CD14-positive monocyte (primary cell): ENCODE measurements at regions not wholly inside any gene's neighbourhood (a gene's known extent, or its start where the extent isn't known, plus 50 kb on each side); places are given as distances from the start of the nearest gene placed in this dataset.

Experiments used
- DNase-seq, 3 donors: peaks; one replicate each; pipeline ENCODE4 v3.0.0-alpha.2; 2011 to 2022
- H2AFZ ChIP-seq: 2 replicates; pipeline ENCODE4 v1.6.0; 2012; ENCODE audit warnings: mild to moderate bottlenecking, low read depth, low read length, inconsistent platforms; ENCODE audit not compliant: insufficient read depth, poor library complexity, severe bottlenecking
- H3K27ac ChIP-seq, 2 donors: 1 replicate in 1 of 2; 2 replicates in 1 of 2; pipeline ENCODE4 v1.5.1; 2012 to 2013; ENCODE audit warnings: low read length in 2 of 2, control low read depth in 1 of 2, inconsistent platforms in 1 of 2, low read depth in 1 of 2, mild to moderate bottlenecking in 1 of 2
- H3K27me3 ChIP-seq, 2 donors: one replicate each; pipeline versions ENCODE4 v1.6.0 to v1.6.1; 2011 to 2013; ENCODE audit warnings: low read length in 2 of 2; ENCODE audit not compliant: control insufficient read depth in 2 of 2, insufficient read depth in 2 of 2
- H3K36me3 ChIP-seq, 2 donors: replicated peaks in 1 of 2; 1 replicate in 1 of 2; 2 replicates in 1 of 2; pipeline versions ENCODE4 v1.5.1 to v1.6.1; 2012 to 2013; ENCODE audit warnings: low read length in 2 of 2, control low read depth in 1 of 2, inconsistent platforms in 1 of 2, mild to moderate bottlenecking in 1 of 2; ENCODE audit not compliant: insufficient read depth in 2 of 2, control insufficient read depth in 1 of 2
- H3K4me1 ChIP-seq, 2 donors: 1 replicate in 1 of 2; 2 replicates in 1 of 2; pipeline versions ENCODE4 v1.5.1 to v1.6.1; 2012 to 2013; ENCODE audit warnings: low read length in 2 of 2, control low read depth in 1 of 2, inconsistent platforms in 1 of 2, mild to moderate bottlenecking in 1 of 2, moderate library complexity in 1 of 2; ENCODE audit not compliant: insufficient read depth in 2 of 2, control insufficient read depth in 1 of 2
- H3K4me2 ChIP-seq: replicated peaks from 2 replicates; pipeline ENCODE3; 2012; ENCODE audit warnings: low read length, moderate library complexity, mild to moderate bottlenecking; ENCODE audit not compliant: poor library complexity, severe bottlenecking; ENCODE audit errors: extremely low read depth
- H3K4me3 ChIP-seq, 3 experiments: fragments of 200-600 bp in 1 of 3; sonication (generic) in 1 of 3; replicated peaks in 1 of 3; 1 replicate in 2 of 3; 2 replicates in 1 of 3; pipeline ENCODE4 v1.5.1; 2011 to 2013; ENCODE audit warnings: low read length in 3 of 3, mild to moderate bottlenecking in 3 of 3, control low read depth in 2 of 3, low read depth in 2 of 3, inconsistent platforms in 1 of 3, moderate library complexity in 1 of 3
- H3K79me2 ChIP-seq: 2 replicates; pipeline ENCODE4 v1.6.0; 2012; ENCODE audit warnings: mild to moderate bottlenecking, control low read depth, inconsistent platforms, low read length, moderate library complexity; ENCODE audit not compliant: insufficient read depth
- H3K9ac ChIP-seq: 2 replicates; pipeline ENCODE4 v1.6.0; 2017; ENCODE audit warnings: low read length, mild to moderate bottlenecking; ENCODE audit not compliant: insufficient read depth, poor library complexity, severe bottlenecking
- H3K9me3 ChIP-seq, 2 donors: replicated peaks in 1 of 2; 1 replicate in 1 of 2; 2 replicates in 1 of 2; pipeline versions ENCODE4 v1.5.1 to v1.6.1; 2012 to 2013; ENCODE audit warnings: low read length in 2 of 2, control low read depth in 1 of 2; ENCODE audit not compliant: control insufficient read depth in 1 of 2, insufficient read depth in 1 of 2
- H4K20me1 ChIP-seq: 2 replicates; pipeline ENCODE4 v1.6.0; 2012; ENCODE audit warnings: mild to moderate bottlenecking, low read length, control low read depth, moderate library complexity; ENCODE audit not compliant: insufficient read depth
- H3K27ac Mint-ChIP-seq, 7 donors: one replicate each; pipeline ENCODE4 v1.8.0; 2020; ENCODE audit warnings: mild to moderate bottlenecking in 7 of 7, mixed read lengths in 7 of 7, moderate library complexity in 6 of 7, inconsistent platforms in 2 of 7
- H3K27me3 Mint-ChIP-seq, 3 donors: one replicate each; pipeline ENCODE4 v1.8.0; 2021 to 2022; ENCODE audit warnings: low read depth in 3 of 3, mild to moderate bottlenecking in 3 of 3, mixed read lengths in 3 of 3, moderate library complexity in 3 of 3, inconsistent platforms in 1 of 3
- H3K36me3 Mint-ChIP-seq, 2 donors: one replicate each; pipeline ENCODE4 v1.8.0; 2020; ENCODE audit warnings: mixed read lengths in 2 of 2, inconsistent platforms in 1 of 2, mild to moderate bottlenecking in 1 of 2
- H3K4me1 Mint-ChIP-seq: one replicate; pipeline ENCODE4 v1.8.0; 2020; ENCODE audit warnings: mild to moderate bottlenecking, mixed read lengths
- H3K4me3 Mint-ChIP-seq, 2 donors: one replicate each; pipeline ENCODE4 v1.8.0; 2020; ENCODE audit warnings: mild to moderate bottlenecking in 2 of 2, mixed read lengths in 2 of 2, moderate library complexity in 1 of 2
- H3K9me3 Mint-ChIP-seq, 7 donors: one replicate each; pipeline ENCODE4 v1.8.0; 2020 to 2022; ENCODE audit warnings: mixed read lengths in 7 of 7, mild to moderate bottlenecking in 6 of 7, moderate library complexity in 6 of 7, inconsistent platforms in 2 of 7
- WGBS: methylation state at CpG from one replicate; pipeline ENCODE4 v1.1.5; 2013; ENCODE audit warnings: missing lambda C conversion rate; ENCODE audit not compliant: insufficient coverage; 5-methylcytosine and 5-hydroxymethylcytosine counted together
- intact Hi-C, 2 donors: fragments of 100-400 bp; cut with micrococcal nuclease; formaldehyde crosslinking; loops; one replicate each; pipeline versions ENCODE4 v1.15.0 to v1.15.1; 2023
- TF ChIP-seq, protein P1 (sequence below): fragments of 200-600 bp; IDR thresholded peaks from one replicate; pipeline ENCODE4 v1.8.0; 2022; ENCODE audit warnings: antibody characterized with exemption, mild to moderate bottlenecking

DNA sequence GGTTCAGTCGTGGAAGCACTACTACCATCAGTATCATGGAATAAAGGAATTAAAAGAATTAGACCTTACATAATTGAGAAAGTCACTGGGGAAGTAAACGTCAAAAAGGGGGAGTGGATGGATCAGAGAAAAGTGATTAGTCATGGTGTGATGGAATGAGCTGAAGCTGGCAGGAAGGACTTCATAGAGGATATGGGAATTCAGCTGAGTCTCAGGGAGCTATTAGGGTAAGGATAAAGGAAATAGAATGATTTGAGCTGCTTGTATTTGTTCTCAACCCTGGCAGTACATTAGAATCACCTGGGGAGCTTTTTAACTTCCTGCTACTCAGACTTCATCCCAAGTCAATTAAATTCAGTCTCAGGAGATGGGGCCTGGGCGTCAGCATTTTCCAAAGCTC is 53.4 kb upstream of the SETBP1 start:
- Mint-ChIP-seq H3K27ac (no peak overlapping the region), H3K9me3 (no peaks in the 10 kb centered on the region), H3K4me3 (no peak overlapping the region), H3K27me3 (no peaks in the 10 kb centered on the region), H3K4me1 (peaks cover 7% of the 10 kb centered on the region), H3K36me3 (no peaks in the 10 kb centered on the region)
- no peaks in the 10 kb centered on the region for H3K36me3 ChIP-seq
- WGBS = 0% methylated on average over 1 of the region's 3 CpGs
- H2AFZ ChIP-seq = no peak overlapping the region
- H3K4me3 ChIP-seq = no peak overlapping the region
- H3K9me3 ChIP-seq = no peaks in the 10 kb centered on the region
- H3K27me3 ChIP-seq = no peaks in the 10 kb centered on the region
- DNase-seq = no peak
- no peak overlapping the region for H3K27ac ChIP-seq
- H3K79me2 ChIP-seq = no peaks in the 10 kb centered on the region
- H3K4me2 ChIP-seq = no peak overlapping the region
- TF ChIP-seq, protein P1, sequence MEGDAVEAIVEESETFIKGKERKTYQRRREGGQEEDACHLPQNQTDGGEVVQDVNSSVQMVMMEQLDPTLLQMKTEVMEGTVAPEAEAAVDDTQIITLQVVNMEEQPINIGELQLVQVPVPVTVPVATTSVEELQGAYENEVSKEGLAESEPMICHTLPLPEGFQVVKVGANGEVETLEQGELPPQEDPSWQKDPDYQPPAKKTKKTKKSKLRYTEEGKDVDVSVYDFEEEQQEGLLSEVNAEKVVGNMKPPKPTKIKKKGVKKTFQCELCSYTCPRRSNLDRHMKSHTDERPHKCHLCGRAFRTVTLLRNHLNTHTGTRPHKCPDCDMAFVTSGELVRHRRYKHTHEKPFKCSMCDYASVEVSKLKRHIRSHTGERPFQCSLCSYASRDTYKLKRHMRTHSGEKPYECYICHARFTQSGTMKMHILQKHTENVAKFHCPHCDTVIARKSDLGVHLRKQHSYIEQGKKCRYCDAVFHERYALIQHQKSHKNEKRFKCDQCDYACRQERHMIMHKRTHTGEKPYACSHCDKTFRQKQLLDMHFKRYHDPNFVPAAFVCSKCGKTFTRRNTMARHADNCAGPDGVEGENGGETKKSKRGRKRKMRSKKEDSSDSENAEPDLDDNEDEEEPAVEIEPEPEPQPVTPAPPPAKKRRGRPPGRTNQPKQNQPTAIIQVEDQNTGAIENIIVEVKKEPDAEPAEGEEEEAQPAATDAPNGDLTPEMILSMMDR = no peak
- no peaks in the 10 kb centered on the region for H3K4me1 ChIP-seq
- no peak overlapping the region for H3K9ac ChIP-seq
- intact Hi-C loops = no loop called here
- H4K20me1 ChIP-seq = no peaks in the 10 kb centered on the region

DNA sequence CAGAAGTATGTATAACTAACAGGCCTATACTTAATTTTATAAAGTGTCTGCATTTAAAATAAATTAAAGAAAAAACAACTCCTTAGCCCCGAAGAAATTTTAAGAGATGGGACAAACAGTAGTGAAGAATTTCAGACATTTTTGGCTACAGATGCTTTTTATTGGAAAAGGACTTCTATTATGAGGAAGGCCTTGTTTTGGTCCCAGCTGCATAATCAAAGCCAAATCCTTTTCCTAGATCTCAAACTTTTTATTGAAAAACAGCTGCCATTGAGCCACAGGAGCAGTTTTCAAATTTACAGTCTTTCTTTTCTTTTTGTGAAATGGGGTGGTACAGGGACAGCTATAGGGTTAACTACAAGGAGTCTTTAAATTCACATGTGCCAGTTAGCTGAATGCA is 51.3 kb upstream of the SETBP1 start:
- H3K9me3 Mint-ChIP-seq = peaks cover 0 to 3% (median 0%) of the 10 kb centered on the region in 7 donors
- DNase-seq = no peak
- Histone ChIP-seq H3K4me2 (no peak overlapping the region), H4K20me1 (no peaks in the 10 kb centered on the region), H2AFZ (no peak overlapping the region), H3K9me3 (no peaks in the 10 kb centered on the region), H3K9ac (no peak overlapping the region), H3K4me3 (no peak overlapping the region), H3K79me2 (no peaks in the 10 kb centered on the region), H3K27me3 (no peaks in the 10 kb centered on the region), H3K27ac (no peak overlapping the region), H3K4me1 (no peaks in the 10 kb centered on the region), H3K36me3 (no peaks in the 10 kb centered on the region)
- WGBS = no CpG with 5 or more reads among the region's 1 CpG
- intact Hi-C loops = no loop called here
- H3K36me3 Mint-ChIP-seq = no peaks in the 10 kb centered on the region
- peaks cover 0 to 1% (median 0%) of the 10 kb centered on the region in 3 donors for H3K27me3 Mint-ChIP-seq
- H3K4me3 Mint-ChIP-seq = no peak overlapping the region
- H3K27ac Mint-ChIP-seq = no peak overlapping the region
- peaks cover 7% of the 10 kb centered on the region for H3K4me1 Mint-ChIP-seq
- TF ChIP-seq, protein P1 = no peak
